Ishikawa (cell line): ENCODE measurements at regions not wholly inside any gene's neighbourhood (a gene's known extent, or its start where the extent isn't known, plus 50 kb on each side); places are given as distances from the start of the nearest gene placed in this dataset.

Experiments used
- CEBPB ChIP-seq: IDR thresholded peaks from 2 replicates; pipeline ENCODE4 v1.6.1; 2012
- CREB1 ChIP-seq: IDR thresholded peaks from 2 replicates; pipeline ENCODE4 v1.6.1; 2012; ENCODE audit warnings: low read depth
- EGR1 ChIP-seq: IDR thresholded peaks from 2 replicates; pipeline ENCODE4 v1.6.1; 2012
- EP300 ChIP-seq: IDR thresholded peaks from 2 replicates; pipeline ENCODE4 v1.6.1; 2012; ENCODE audit warnings: borderline replicate concordance
- FOXM1 ChIP-seq: IDR thresholded peaks from 2 replicates; pipeline ENCODE4 v1.6.1; 2012; ENCODE audit warnings: low read depth, borderline replicate concordance
- MAX ChIP-seq: IDR thresholded peaks from 2 replicates; pipeline ENCODE4 v1.6.1; 2012
- RAD21 ChIP-seq: IDR thresholded peaks from 2 replicates; pipeline ENCODE4 v1.6.1; 2012; ENCODE audit warnings: low read depth
- REST ChIP-seq: IDR thresholded peaks from 2 replicates; pipeline ENCODE4 v1.6.1; 2012; ENCODE audit warnings: low read depth, mild to moderate bottlenecking
- TAF1 ChIP-seq: IDR thresholded peaks from 2 replicates; pipeline ENCODE4 v1.6.1; 2012; ENCODE audit warnings: low read depth, mild to moderate bottlenecking
- TCF12 ChIP-seq: IDR thresholded peaks from 2 replicates; pipeline ENCODE4 v1.6.1; 2012; ENCODE audit warnings: low read depth
- TEAD4 ChIP-seq: IDR thresholded peaks from 2 replicates; pipeline ENCODE4 v1.6.1; 2012
- USF1 ChIP-seq: IDR thresholded peaks from 2 replicates; pipeline ENCODE4 v1.6.1; 2012
- YY1 ChIP-seq: IDR thresholded peaks from 2 replicates; pipeline ENCODE4 v1.6.1; 2012; ENCODE audit warnings: low read depth
- ZBTB7A ChIP-seq: IDR thresholded peaks from 2 replicates; pipeline ENCODE4 v1.6.1; 2012; ENCODE audit warnings: low read depth

GRCh38 chrX:44042751-44043150, 69.6 kb upstream of the NDP start:
- TF ChIP-seq USF1 (no peak), CEBPB (no peak), RAD21 (no peak), ZBTB7A (no peak), REST (no peak), EP300 (no peak), TAF1 (no peak), EGR1 (no peak), YY1 (no peak), CREB1 (no peak), MAX (no peak), FOXM1 (no peak), TCF12 (no peak), TEAD4 (no peak)
